ENCODE measurements at regions not wholly inside any gene's neighbourhood (a gene's known extent, or its start where the extent isn't known, plus 50 kb on each side); places are given as distances from the start of the nearest gene placed in this dataset.

DNA sequence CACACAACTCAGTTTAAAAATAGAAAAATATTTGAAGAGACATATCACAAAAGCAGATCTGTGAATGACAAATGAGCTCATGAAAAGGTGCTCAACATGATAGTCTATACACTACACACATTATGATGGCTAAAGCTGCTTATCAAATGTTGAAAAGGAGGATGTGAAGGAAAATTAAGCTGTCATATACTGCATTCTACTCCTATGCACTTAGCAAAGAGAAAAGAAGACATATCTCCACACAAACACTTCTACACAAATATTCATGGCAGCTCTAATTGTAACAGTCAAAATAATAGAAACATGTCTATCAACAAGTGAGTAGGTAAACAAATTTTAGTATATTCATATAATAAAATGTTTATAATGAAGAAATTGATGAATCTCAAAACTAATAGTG is 540.5 kb downstream of the PLOD2 start:
- TF ChIP-seq, protein P1, sequence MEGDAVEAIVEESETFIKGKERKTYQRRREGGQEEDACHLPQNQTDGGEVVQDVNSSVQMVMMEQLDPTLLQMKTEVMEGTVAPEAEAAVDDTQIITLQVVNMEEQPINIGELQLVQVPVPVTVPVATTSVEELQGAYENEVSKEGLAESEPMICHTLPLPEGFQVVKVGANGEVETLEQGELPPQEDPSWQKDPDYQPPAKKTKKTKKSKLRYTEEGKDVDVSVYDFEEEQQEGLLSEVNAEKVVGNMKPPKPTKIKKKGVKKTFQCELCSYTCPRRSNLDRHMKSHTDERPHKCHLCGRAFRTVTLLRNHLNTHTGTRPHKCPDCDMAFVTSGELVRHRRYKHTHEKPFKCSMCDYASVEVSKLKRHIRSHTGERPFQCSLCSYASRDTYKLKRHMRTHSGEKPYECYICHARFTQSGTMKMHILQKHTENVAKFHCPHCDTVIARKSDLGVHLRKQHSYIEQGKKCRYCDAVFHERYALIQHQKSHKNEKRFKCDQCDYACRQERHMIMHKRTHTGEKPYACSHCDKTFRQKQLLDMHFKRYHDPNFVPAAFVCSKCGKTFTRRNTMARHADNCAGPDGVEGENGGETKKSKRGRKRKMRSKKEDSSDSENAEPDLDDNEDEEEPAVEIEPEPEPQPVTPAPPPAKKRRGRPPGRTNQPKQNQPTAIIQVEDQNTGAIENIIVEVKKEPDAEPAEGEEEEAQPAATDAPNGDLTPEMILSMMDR (conservative IDR thresholded peaks at IDR 0.05) = no peak
- TF ChIP-seq EZH2 (IDR thresholded peaks at IDR 0.05; ENCODE audit: low read depth) = no peak

Data from PC-9 (cell line).